Ovary (tissue), 3 donors: ENCODE measurements at regions not wholly inside any gene's neighbourhood (a gene's known extent, or its start where the extent isn't known, plus 50 kb on each side); places are given as distances from the start of the nearest gene placed in this dataset.

Source experiments
- POLR2A ChIP-seq: fragments of 450-650 bp; IDR thresholded peaks from one replicate; pipeline ENCODE4 v1.6.1; 2017; ENCODE audit warnings: antibody characterized with exemption, mild to moderate bottlenecking, moderate library complexity
- TF ChIP-seq, protein P1 (sequence below), 3 donors: fragments of 450-650 bp in 2 of 3; fragments of 200-600 bp in 1 of 3; IDR thresholded peaks; one replicate each; pipeline versions ENCODE4 v1.5.1 to v1.8.0; 2016 to 2022; ENCODE audit warnings: antibody characterized with exemption in 3 of 3, mild to moderate bottlenecking in 1 of 3
- donor health status: DM: no; HTN: no; CAD: no.

- TF ChIP-seq, protein P1, sequence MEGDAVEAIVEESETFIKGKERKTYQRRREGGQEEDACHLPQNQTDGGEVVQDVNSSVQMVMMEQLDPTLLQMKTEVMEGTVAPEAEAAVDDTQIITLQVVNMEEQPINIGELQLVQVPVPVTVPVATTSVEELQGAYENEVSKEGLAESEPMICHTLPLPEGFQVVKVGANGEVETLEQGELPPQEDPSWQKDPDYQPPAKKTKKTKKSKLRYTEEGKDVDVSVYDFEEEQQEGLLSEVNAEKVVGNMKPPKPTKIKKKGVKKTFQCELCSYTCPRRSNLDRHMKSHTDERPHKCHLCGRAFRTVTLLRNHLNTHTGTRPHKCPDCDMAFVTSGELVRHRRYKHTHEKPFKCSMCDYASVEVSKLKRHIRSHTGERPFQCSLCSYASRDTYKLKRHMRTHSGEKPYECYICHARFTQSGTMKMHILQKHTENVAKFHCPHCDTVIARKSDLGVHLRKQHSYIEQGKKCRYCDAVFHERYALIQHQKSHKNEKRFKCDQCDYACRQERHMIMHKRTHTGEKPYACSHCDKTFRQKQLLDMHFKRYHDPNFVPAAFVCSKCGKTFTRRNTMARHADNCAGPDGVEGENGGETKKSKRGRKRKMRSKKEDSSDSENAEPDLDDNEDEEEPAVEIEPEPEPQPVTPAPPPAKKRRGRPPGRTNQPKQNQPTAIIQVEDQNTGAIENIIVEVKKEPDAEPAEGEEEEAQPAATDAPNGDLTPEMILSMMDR (IDR thresholded peaks at IDR 0.05): no peak
- no peak for TF ChIP-seq POLR2A
Observed at GRCh38 chr1:172938681-172939080, 112.1 kb downstream of the TNFSF18 start.
